Gastrocnemius medialis (tissue), 4 donors: ENCODE measurements at regions not wholly inside any gene's neighbourhood (a gene's known extent, or its start where the extent isn't known, plus 50 kb on each side); places are given as distances from the start of the nearest gene placed in this dataset.

Source experiments
- POLR2A ChIP-seq, 2 donors: fragments of 450-650 bp; IDR thresholded peaks; one replicate each; pipeline ENCODE4 v1.6.1; 2017; ENCODE audit warnings: antibody characterized with exemption in 2 of 2, mild to moderate bottlenecking in 2 of 2, moderate library complexity in 2 of 2
- TF ChIP-seq, protein P1 (sequence below), 5 experiments: fragments of 450-650 bp in 3 of 5; fragments of 200-600 bp in 2 of 5; sonication (generic) in 2 of 5; IDR thresholded peaks in 4 of 5; conservative IDR thresholded peaks in 1 of 5; 1 replicate in 4 of 5; 2 replicates in 1 of 5; pipeline ENCODE4 v1.5.1; 2016 to 2019; ENCODE audit warnings: antibody characterized with exemption in 5 of 5, mild to moderate bottlenecking in 3 of 5, moderate library complexity in 3 of 5

DNA sequence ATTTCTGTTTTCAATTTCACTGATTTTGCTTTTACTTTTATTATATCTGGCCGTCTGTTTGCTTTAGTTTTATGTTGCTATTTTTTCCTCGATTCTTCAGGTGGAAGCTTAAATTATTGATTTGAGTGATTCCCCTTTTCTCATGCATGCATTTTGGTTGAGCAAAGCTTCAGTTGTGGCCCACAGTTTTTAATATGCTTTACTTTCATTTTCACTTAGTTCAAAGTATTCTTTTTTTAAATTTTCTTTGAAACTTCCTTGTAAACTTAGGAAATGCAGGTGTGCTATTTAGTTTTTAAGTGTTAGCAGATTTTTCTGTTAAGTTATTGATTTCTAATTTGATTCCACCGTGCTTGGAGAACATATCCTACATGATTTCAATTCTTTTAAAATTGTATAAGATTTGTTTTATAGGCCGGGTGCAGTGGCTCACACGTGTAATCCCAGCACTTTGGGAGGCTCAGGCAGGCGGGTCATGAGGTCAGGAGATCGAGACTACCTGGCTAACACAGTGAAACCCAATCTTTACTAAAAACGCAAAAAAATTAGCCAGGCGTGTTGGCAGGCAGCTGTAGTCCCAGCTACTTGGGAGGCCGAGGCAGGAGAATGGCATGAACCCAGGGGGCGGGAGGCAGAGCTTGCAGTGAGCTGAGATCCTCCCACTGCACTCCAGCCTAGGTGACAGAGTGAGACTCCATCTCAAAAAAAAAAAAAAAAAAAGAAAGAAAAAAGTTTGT, 531.2 kb downstream of the KIF2B start:
- TF ChIP-seq, protein P1, sequence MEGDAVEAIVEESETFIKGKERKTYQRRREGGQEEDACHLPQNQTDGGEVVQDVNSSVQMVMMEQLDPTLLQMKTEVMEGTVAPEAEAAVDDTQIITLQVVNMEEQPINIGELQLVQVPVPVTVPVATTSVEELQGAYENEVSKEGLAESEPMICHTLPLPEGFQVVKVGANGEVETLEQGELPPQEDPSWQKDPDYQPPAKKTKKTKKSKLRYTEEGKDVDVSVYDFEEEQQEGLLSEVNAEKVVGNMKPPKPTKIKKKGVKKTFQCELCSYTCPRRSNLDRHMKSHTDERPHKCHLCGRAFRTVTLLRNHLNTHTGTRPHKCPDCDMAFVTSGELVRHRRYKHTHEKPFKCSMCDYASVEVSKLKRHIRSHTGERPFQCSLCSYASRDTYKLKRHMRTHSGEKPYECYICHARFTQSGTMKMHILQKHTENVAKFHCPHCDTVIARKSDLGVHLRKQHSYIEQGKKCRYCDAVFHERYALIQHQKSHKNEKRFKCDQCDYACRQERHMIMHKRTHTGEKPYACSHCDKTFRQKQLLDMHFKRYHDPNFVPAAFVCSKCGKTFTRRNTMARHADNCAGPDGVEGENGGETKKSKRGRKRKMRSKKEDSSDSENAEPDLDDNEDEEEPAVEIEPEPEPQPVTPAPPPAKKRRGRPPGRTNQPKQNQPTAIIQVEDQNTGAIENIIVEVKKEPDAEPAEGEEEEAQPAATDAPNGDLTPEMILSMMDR (IDR thresholded peaks at IDR 0.05 in 4 of 5, conservative IDR thresholded peaks at IDR 0.05 in 1 of 5) = no peak
- TF ChIP-seq POLR2A (IDR thresholded peaks at IDR 0.05) = no peak
